Lower leg skin (tissue), 4 donors: ENCODE measurements at regions not wholly inside any gene's neighbourhood (a gene's known extent, or its start where the extent isn't known, plus 50 kb on each side); places are given as distances from the start of the nearest gene placed in this dataset.

Source experiments
- DNase-seq, 2 donors: peaks; one replicate each; pipeline ENCODE4 v3.0.0-alpha.2; 2019; ENCODE audit warnings: low spot score in 2 of 2
- H3K4me3 ChIP-seq: fragments of 200-600 bp; sonication (generic); 2 replicates; pipeline ENCODE4 v1.5.1; 2017; ENCODE audit warnings: mild to moderate bottlenecking, low read depth; ENCODE audit not compliant: poor library complexity, severe bottlenecking
- POLR2A ChIP-seq, 2 donors: fragments of 450-650 bp; IDR thresholded peaks; one replicate each; pipeline ENCODE4 v1.6.1; 2016 to 2017; ENCODE audit warnings: antibody characterized with exemption in 2 of 2, mild to moderate bottlenecking in 1 of 2, moderate library complexity in 1 of 2
- WGBS, 2 donors: methylation state at CpG; one replicate each; pipeline ENCODE4 v1.1.5; 2018; 5-methylcytosine and 5-hydroxymethylcytosine counted together
- intact Hi-C: fragments of 100-400 bp; cut with DNase I; formaldehyde crosslinking; loops from one replicate; pipeline ENCODE4 v1.15.0; 2023; ENCODE audit warnings: low total_unique reads
- TF ChIP-seq, protein P1 (sequence below), 3 donors: fragments of 450-650 bp; IDR thresholded peaks; one replicate each; pipeline ENCODE4 v1.5.1; 2016; ENCODE audit warnings: antibody characterized with exemption in 3 of 3, mild to moderate bottlenecking in 3 of 3, moderate library complexity in 2 of 3

DNA sequence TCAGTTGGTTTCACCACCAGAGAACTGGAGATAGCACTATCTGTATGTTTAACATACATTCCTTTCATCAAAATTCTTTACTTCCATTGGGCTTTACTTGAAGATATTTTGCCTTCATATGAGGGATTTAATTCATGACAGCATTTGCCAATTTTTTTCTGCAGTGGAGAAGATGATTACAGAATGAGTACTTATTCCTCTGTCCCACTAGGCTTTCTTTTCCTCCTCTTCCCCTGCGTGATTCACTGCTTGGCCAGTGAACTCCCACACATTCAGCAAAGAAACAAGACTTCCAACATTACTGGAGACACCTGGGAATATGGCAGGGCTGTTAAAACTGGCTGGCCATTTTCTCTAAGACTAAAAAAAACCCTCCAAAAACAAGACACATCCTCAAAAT lies 425.8 kb upstream of the KCNH7 start:
- no peak overlapping the region for H3K4me3 ChIP-seq
- no peak for DNase-seq
- 26 to 33% methylated on average over 1 of the region's 1 CpG for WGBS, 2 donors
- intact Hi-C loops: no loop called here
- TF ChIP-seq, protein P1, sequence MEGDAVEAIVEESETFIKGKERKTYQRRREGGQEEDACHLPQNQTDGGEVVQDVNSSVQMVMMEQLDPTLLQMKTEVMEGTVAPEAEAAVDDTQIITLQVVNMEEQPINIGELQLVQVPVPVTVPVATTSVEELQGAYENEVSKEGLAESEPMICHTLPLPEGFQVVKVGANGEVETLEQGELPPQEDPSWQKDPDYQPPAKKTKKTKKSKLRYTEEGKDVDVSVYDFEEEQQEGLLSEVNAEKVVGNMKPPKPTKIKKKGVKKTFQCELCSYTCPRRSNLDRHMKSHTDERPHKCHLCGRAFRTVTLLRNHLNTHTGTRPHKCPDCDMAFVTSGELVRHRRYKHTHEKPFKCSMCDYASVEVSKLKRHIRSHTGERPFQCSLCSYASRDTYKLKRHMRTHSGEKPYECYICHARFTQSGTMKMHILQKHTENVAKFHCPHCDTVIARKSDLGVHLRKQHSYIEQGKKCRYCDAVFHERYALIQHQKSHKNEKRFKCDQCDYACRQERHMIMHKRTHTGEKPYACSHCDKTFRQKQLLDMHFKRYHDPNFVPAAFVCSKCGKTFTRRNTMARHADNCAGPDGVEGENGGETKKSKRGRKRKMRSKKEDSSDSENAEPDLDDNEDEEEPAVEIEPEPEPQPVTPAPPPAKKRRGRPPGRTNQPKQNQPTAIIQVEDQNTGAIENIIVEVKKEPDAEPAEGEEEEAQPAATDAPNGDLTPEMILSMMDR (IDR thresholded peaks at IDR 0.05): no peak
- TF ChIP-seq POLR2A (IDR thresholded peaks at IDR 0.05): no peak

DNA sequence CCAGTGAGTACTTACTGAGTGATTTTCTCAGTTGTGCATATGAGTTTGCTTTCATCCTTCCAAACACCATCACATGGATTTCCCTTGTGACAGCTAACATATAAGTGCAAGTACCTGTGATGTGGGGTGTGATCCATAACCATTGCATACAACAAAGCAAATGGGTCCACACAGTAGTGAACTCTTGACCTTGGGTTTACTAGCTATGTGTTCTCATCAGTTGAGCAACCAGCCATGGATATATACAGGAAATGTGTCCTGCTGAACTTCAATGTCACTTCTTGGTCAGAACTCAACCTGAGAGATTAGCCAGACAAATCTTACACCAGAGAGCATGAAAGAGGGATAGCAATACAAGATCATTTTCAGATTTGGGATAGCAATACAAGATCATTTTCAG lies 420.9 kb upstream of the KCNH7 start:
- DNase-seq: no peak
- TF ChIP-seq, protein P1 (IDR thresholded peaks at IDR 0.05): no peak
- no peak for TF ChIP-seq POLR2A (IDR thresholded peaks at IDR 0.05)
- no peak overlapping the region for H3K4me3 ChIP-seq
- intact Hi-C loops: no loop called here

DNA sequence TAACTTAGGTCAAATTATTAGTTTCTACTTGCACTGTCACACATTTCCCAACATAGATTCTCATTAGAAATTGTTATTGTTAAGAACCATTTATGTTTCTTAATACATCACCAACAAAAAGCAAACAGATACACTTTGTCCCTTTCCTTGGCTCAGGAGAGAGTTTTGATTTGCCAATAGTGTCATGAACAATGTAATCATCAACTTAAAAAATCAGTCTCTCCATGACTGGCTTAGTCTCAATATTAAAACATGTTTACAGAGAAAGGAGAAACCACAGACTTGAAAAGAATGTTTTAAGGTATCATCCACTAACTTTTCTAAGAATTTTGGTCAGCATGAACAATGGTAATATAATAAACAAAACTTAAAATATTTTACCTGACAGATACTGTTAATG lies 416.5 kb upstream of the KCNH7 start:
- no peak for DNase-seq
- intact Hi-C loops: no loop called here
- H3K4me3 ChIP-seq: no peak overlapping the region
- TF ChIP-seq, protein P1 (IDR thresholded peaks at IDR 0.05): no peak
- TF ChIP-seq POLR2A (IDR thresholded peaks at IDR 0.05): no peak

DNA sequence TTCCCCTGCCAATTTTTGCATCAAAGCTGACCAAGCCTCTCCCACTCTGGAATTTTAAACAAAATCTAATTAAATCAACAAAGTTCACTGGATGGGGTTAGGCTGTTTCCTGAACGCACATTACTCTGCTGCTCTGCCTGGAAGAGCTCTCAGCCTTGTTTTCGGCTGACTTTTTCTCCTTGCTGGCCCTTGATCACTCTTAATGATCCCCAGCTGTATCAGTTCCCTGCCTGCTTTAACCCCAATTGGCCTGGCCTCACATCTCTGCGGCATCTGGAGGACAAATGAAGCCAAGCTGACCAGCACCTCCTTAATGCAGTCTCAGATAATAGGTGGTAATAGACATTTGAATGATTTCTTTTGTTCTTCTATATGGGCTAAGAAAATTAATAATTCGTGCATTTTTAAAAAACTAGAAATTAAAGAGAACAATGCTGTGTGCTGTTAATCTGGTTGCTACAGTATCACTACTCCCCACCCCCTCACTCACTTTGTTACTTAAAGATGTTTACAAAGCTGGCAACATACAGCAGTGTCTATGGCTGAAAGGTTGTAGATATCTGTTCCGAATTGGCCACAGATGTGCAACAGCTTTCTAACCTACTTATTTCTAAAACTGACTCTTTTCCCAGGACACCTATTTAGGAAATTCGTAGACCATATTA lies 415.2 kb upstream of the KCNH7 start:
- H3K4me3 ChIP-seq: no peak overlapping the region
- TF ChIP-seq, protein P1 (IDR thresholded peaks at IDR 0.05): no peak
- no peak for TF ChIP-seq POLR2A (IDR thresholded peaks at IDR 0.05)
- WGBS, 2 donors: 51 to 63% methylated on average over 6 of the region's 6 CpGs
- no peak for DNase-seq
- intact Hi-C loops: no loop called here

DNA sequence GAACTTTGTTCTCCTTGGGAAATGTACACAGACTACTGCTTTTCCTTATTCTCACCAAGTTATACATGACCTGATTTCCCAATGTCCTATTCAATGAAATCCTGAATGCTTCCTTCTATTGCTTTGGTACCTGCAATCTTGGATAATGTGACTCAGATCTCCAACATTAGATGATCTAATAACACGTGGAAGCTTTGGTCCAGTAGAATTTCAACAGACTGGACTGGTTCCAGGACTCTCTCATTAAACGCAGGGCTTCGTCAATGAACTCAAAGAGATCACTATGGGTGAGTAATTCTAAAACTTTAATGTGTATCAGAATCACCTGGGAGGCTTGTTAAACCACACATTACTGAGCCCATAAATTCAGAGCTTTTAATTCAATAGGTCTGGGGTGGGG lies 413.6 kb upstream of the KCNH7 start:
- H3K4me3 ChIP-seq: no peak overlapping the region

More for the DNA sequence above, 413.6 kb upstream of the KCNH7 start:
- WGBS, 2 donors: 81 to 85% methylated on average over 3 of the region's 3 CpGs
- TF ChIP-seq POLR2A (IDR thresholded peaks at IDR 0.05): no peak
- TF ChIP-seq, protein P1 (IDR thresholded peaks at IDR 0.05): no peak
- no peak for DNase-seq
- intact Hi-C loops: no loop called here
